Activated CD4-positive, alpha-beta T cell treated with anti-CD3 and anti-CD28 coated beads, Interleukin-2, amount 50 U/mL, for 16 hours (primary cell): ENCODE measurements at regions not wholly inside any gene's neighbourhood (a gene's known extent, or its start where the extent isn't known, plus 50 kb on each side); places are given as distances from the start of the nearest gene placed in this dataset.

Source experiments
- DNase-seq: peaks from one replicate; pipeline ENCODE4 v3.0.0-alpha.2; 2020

DNA sequence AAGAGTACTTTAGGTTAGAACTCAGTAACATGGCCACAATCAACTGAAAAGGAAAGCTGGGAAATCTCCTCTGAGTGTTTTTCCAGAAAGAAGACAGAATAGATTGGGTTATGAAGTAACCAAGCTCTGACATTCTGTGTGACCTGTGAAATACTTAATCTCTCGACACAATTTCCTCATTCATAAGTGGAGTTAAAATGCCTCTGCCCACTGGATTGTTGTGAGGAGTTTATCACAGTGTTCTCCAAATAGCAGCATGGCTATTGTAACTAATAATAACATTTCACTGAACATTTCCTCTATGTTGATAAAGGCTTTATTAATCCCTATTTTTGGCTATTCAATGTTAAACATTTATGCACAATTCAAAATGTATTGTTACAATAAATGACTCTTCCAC, 311.0 kb downstream of the GABRB2 start:
- DNase-seq = no peak

DNA sequence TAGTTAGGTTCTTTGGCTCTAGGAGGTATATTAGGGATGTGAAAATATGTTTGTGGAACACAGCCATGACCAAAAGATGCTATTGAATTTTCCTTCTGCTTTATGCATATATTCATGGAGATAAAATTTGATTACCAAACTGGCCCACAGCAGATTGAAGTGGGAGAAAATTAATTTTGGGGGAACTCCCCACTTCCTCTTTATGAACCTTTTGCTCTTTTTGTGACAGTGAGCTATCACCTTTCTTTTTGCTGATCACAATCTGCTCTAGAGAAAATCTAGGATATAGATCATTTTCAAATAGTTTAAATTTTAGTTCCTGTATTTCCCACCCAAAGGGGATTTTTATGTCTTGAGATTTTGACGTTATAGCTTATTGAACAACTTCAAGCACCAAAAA, 313.0 kb downstream of the GABRB2 start:
- no peak for DNase-seq

DNA sequence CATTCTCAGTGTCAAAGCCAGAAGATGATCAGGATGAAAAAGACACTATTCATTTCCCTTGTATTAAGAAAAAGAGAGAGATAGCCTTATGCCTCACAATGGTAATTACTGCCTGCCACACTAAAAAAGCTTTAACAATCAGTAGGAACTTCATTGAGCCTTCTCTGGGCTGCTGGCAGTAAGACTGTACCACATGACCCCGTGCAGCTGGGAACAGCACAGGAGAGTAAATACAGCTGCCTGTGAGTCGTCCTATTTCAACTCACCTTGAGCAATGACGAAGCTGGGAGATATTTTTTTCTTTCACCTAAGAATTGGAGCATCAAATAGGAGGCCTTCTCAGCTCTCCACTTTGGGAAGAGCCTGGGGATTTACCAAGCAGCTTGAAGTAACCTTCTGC, 316.3 kb downstream of the GABRB2 start:
- no peak for DNase-seq

DNA sequence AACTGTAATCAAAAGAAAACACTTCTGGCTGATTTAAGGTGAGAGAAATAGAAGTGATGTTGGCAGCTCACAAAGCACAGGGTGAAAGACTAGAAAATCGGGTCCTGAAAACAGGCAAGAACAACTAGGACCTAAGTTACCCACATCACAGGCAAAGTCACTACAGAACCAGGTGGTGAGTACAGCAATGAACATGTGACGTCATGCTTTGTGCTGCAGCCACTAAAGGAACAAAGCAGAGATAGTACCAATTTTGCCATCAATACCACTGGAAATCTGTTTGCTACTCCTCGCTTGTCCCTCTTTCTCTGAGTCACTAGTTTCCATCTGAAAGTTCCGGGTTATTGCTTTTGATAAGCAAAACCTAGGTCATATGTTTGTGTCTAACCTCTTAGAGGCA, 326.7 kb downstream of the GABRB2 start:
- no peak for DNase-seq

DNA sequence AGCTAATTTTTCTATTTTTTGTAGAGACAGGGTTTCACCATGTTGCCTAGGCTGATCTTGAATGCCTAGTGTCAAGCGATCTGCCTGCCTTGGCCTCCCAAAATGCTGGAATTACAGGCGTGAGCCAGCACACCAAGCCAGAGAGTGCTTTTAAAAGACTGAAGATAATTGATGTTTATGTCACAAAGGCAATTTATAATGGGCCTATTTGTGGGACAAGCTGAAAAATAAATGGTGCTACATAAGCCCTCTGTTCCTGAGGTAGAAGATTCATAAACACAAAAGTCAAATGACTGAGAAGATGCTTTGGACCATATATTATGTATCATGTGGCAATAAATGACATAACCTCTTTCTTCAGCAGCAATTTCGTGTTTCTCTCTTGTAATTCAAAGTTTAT, 329.6 kb downstream of the GABRB2 start:
- DNase-seq = no peak

DNA sequence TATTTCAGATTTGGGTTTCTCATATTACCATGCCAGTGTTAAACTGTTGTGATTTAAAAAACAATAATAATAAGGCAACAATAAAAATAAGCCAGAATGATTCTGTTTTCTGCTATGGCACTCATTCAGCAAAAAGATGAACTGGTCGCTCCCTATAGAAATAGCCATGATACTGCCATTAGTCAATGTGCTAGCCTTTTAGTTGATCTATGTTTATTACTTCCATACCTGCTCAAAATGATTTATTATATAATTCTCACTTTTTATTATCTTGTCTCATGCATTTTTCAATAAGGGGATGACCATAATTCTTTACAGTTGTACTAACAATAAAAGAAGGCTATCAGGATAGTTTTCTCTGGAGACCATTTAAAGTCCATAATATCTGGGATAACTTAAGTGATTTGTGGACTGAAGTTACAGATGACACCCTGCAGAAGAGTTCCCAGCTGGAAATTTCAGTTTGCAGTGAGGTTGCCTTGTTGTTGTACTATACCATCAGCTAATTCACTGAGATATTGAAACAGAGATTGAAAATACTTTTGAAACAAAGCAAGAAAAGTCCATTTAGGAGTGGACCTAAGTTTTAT, 334.3 kb downstream of the GABRB2 start:
- DNase-seq = no peak

DNA sequence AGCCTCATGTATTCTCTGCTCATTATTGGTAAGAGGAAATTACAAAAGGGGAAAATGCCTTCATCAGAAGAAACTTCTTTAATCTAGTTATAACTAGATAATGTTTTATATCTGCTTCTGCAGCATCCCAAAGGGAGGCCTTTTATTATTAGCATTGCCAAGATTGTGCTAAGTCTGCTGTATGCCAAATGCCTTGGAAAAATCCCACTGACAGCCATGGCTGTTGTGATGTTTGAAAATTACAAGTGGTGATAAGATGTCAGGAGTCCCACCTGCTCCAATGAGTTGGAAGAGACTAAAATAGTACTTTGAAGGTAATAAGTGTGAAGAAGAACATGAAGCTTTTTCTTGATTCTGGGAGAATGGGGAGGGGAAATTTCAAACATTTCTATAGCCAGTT, 345.0 kb downstream of the GABRB2 start:
- no peak for DNase-seq

DNA sequence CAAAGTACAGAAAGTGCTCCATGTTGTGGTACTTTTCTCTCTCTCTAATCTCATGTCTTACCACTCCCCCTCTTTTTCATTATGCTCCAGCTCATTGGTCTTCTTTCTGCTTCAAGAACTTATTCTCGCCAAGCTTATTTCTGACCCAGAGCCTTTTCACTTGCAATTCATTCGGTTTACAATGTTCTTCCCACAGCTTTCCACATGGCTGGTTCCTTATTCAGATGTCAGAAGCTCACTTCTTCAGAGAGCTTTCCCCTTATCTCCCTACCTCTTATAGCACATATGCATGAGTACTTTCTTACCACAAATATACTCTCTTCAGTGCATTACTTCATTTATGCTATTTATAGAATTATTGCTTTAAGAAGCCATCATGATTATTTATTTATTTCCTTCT, 338.8 kb upstream of the ATP10B start:
- no peak for DNase-seq

DNA sequence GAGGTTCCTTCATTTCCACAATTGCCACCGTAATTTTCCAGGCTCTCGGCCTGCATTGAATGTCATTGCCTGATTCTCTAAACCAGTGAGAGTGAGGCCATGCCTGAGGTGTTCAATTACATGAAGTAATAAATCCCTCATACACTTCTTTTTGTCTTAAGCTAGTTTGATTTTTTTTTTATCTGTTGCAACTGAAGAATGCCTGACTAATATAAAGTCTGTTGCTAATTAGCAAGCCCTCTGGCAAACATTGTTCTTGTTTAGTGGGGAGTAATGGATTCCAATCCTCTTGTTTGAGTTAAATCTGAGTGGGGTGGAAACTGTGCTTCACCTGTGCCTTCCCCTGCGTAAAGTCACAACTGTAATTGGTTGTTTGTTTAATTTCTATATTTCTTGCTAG, 338.1 kb upstream of the ATP10B start:
- DNase-seq = no peak

DNA sequence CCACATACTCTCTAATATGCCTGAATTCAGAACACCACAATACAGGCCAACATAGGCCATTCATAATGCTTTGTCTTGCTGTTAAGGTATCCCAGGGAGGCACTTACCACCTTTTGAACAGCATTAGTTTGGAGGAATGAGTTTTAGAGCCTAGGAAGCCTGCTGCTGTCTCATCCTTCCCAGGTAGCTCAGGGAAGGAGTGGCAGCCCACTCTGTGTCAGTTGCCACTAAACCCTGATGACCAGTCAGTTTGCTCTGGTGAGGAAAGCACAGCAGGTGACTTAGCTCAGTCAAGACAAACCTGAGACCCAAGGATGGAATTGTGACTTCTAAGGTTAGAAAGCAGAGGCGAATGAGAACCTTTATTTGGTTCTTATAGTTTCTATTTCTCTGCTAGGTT, 337.4 kb upstream of the ATP10B start:
- no peak for DNase-seq

DNA sequence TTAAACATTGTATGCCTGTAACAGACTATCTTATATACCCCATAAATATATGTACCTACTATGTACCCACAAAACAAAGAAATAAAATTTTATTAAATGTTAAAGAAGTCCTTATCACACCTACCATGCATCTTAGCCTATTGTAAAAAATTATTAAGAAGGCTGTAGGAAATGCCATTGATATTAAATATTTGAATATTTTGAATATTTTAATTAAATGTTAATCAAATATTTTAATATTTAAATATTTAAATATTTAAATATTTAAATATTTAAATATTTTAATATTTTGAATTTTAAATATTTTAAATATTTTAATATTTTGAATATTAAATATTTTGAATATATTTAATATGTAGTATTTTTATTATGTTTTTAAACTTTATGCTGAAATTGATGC, 331.5 kb upstream of the ATP10B start:
- DNase-seq = no peak

DNA sequence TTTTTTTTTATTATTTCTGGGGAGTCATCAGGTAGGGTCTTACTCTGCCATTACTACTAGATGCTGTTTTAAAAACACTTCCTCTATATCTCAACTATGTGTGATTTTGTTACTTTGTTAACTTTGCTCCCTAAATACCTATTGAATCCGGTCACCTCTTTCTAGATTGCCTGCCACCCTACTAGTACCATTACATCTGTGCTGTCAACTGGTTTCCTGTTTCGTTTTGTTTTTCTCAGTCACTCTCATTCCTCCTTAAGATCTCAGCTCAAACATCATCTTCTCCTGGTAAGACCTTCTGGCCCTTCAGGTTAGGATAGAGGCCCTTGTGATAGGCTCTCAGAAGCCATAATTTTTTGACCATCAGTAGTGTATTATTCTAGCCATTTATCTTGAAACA, 324.2 kb upstream of the ATP10B start:
- no peak for DNase-seq

DNA sequence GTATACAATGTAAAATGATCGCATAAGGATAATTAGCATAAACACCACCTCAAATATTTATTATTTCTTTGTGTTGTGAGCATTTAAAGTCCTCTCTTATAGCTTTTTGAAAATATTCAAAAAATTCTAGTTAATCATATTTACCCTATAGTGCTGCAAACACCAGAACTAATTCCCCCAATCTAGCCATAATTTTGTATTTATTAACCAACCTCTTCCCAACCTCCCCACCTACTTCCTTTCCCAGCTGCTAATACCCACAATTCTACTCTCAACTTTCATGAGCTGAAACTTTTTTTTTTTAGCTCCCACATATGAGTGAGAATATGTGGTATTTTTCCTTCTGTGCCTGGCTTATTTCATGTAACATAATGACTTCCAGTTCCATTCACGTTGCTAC, 317.8 kb upstream of the ATP10B start:
- DNase-seq = no peak

DNA sequence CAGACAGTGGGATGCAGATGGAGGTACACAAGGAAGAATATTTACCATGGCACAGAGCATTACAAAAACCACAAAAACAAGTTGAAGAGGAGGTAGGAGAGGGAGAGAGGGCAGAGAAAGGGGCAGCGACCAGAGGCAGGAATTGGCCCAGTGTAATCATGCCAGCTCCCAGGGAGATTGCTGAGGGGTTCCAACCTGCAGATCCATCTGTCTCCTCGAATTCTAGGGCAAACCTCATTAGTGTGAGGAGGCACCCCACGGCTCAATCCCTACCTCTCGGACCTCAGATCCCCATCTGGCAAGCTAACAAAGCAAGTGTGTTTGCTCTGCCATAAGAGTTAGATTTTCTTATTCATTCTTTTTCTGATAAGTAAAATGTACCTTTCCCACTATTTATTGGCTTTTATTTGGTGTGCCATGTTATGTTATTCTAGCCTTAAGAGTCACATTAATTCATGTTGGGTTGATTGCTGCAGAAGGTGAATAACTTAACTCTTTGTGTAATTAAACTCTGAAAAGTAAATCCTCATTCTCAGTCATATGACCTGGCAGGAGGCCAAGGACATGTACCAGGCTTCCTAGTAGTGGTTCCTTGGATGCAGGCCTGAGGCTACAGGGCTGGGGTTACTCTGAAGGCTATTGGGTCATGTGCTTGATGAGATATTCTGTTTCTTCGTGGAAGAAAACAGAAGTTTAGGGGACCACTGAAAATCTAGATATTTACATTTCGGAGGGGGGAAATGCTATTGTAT, 315.2 kb upstream of the ATP10B start:
- DNase-seq = no peak

DNA sequence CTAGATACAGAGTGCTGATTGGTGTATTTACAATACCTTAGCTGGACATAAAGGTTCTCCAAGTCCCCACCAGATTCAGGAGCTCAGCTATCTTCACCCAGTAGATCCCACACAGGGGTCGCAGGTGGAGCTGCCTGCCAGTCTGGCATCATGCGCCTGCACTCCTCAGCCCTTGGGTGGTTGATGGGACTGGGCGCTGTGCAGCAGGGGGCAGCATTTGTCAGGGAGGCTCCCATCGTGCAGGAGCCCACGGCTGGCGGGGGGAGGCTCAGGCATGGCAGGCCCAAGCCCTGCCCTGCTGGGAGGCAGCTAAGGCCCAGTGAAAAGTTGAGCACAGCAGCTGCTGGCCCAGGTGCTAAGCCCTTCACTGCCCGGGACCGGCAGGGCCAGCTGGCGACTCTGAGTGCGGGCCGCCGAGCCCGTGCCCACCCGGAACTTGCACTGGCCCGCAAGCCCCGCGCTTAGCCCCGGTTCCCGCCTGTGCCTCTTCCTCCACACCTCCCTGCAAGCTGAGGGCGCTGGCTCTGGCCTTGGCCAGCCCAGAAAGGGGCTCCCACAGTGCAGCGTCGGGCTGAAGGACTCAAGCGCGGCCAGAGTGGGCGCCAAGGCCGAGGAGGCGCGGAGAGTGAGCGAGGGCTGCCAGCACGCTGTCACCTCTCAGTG, 314.1 kb upstream of the ATP10B start:
- no peak for DNase-seq

DNA sequence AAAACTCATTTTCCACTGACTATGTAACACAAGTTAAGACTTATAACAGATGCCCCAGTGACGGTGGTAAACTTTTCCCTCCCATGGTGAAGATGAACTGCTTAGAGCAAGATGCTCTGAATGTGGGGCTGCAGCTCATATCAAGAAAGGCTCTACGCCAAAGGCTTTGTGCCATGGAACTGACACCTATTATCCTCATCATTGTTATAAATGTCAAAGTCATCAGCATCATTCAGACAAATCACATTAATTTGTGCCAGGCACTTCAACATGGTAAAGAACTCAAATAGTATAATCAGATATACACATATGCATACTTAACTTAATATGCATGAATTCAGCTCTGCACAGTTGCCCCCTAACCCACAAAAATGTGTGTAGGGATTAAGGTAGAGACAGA, 305.9 kb upstream of the ATP10B start:
- no peak for DNase-seq

DNA sequence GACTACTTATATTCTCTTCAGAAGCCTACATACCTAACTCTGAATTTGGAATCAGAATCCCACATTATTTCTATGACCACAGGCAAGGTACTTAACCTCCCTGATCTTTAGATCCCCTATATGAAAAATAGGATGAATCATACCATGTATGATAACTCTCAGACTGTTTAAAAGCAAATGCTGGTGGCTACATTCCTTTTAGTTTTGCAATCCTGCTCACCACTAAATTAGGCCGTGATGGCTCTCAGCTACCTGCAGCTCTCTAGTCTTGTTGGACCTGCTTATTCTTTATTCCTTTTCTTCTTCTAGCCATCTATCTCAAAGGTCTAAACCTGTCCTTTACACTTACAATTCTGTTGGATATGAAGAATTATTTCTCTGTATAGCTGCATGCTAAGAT, 303.4 kb upstream of the ATP10B start:
- no peak for DNase-seq

DNA sequence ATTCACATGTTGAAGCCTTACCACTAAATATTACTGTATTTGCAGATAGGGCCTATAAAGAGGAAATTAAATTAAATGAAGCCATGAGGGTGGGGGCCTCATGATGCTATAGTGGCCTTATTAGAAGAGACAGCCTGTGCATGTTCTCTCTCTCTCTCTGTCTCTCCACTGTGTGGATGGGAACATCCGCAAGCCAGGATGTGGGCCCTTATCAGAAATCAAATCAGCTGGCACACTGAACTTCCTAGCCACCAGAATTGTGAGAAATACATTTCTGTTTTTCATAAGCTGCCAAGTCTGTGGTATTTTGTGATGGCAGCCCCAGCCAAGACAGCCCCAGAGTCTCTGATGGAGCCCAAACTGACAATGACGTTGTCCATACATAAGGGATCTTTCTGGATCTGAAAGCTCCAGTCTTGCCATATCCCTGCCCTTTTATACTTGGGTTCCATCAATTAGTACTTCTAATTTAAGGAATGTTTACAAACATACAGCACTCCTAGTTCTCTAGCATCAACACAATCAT, 300.5 kb upstream of the ATP10B start:
- no peak for DNase-seq

DNA sequence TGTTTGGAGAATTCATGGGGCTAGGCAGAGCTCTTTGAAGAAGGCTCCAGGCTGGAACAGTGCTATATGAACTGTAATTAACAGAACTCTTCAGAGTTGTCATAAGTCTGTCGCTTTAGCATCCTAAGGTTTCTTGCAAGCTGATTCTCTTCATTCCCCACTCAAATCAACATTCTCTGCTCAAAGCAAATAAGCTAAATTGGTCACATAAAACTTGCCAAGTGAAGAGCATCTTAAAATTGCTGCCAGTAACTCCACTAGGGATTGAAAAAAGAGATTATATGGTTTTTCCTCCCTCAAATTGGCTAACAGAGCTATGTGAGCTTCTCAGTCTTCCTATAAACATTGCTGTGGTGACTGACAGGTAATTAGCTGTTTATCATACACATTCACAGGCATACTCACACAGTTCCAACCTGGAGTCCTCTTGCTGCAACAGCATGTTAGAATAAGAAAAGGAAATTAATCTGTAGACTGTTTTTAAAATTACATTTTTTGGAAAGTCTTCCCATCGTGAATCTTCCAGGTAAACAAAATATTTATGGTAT, 298.5 kb upstream of the ATP10B start:
- DNase-seq = no peak

DNA sequence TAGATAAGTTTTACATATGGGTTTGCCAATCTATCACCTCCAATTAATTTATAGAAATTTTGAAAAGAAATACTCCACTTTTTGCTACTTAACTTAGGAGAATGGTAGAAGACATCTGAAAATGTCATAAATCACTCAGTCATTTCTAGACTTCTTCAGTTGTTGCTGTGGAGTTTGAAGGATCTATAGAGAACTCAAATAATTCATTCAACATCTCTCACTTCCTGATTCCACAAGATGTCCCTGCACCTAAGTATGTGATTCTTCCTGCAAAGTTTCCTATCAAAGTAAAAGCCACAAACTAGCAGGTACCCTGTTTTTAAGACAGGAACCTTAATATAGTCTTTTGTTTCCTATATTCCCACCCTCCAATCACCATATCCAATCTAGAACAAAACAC, 297.1 kb upstream of the ATP10B start:
- no peak for DNase-seq

DNA sequence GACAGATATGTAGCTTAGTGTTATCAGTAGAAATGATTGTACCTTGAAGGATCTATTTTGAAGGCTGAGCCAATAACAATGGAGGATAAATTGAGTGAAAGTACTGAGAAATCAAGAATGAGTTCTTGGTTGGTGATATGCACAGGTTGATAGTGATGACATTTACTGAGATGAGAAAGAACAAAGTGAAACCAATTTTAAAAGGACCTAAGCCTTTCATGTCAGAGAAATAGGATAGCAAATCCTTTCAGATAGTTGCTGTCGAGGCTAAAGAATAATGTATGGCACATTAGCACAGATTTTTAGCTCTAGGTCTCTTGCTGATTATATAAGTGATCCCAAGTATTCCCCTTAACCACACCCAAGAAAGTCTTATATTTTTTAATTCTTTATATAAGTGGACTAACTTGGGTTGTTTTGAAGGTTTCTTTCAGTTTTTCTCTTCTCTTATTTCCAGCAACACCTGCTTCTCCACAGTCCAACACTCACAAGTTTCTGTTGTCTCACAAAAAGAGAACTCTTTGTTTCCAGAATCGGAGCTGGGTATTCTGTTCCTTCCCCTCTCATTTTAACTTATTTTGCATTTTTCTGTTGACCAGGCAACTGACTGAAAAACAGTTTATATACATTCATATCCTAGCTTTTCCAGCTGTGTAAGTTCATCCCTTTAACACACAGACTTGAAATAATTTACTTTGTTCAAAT, 286.9 kb upstream of the ATP10B start:
- DNase-seq = no peak

DNA sequence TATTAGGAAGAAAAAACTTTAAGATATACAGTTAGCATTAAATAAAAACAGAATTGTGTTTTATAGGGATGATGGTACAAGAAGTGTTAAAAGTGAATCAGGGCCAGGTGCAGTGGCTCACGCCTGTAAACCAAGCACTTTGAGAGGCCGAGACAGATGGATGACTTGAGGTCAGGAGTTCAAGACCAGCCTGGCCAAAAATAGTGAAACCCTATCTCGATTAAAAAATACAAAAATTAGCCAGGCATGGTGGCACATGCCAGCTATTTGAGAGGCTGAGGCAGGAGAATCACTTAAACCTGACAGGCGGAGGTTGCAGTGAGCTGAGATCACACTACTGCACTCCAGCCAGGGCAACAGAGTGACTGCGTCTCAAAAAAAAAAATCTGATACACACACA, 282.9 kb upstream of the ATP10B start:
- DNase-seq = no peak

DNA sequence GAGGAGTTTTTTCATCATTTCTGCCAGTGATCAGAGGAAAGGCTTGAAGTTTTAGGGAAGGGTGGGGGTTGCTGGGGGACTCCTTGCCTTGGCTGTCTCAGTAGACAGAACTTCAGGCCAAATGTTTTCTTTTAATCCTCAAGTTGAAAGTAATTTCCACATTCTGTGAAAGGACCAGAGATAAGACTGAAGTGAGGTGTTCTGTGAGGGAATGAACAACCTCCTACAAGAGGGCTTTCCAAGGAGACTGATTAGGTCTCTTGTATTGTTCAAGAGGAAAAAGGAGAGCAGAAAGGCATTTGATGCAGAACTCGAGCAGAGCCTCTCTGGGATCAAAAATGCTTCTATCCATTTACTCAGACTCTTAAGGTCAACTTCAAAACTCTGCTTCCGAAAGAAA, 282.1 kb upstream of the ATP10B start:
- DNase-seq = no peak
